GM23338 (cell line): ENCODE measurements at regions not wholly inside any gene's neighbourhood (a gene's known extent, or its start where the extent isn't known, plus 50 kb on each side); places are given as distances from the start of the nearest gene placed in this dataset.

ENCODE experiments used
- ATAC-seq: fragments of 200-7000 bp; cut with Tn5 transposase; 3 replicates; pipeline ENCODE4 v1.9.1; 2020
- DNase-seq: peaks from one replicate; pipeline ENCODE4 v3.0.0-alpha.2; 2015; ENCODE audit warnings: low spot score
- H2AFZ ChIP-seq: fragments of 200-600 bp; sonication (generic); 2 replicates; pipeline ENCODE4 v1.8.0; 2016; ENCODE audit warnings: antibody characterized with exemption, mild to moderate bottlenecking, moderate library complexity
- H3F3A ChIP-seq: fragments of 200-600 bp; sonication (generic); replicated peaks from 2 replicates; pipeline ENCODE4 v1.8.0; 2017; ENCODE audit warnings: antibody characterized with exemption, mixed run types, low read depth
- H3K27ac ChIP-seq: fragments of 200-600 bp; sonication (generic); 2 replicates; pipeline ENCODE4 v1.6.1; 2016; ENCODE audit warnings: low read depth
- H3K27me3 ChIP-seq: fragments of 200-600 bp; sonication (generic); 2 replicates; pipeline ENCODE4 v1.8.0; 2016; ENCODE audit warnings: mild to moderate bottlenecking, mixed run types, moderate library complexity; ENCODE audit not compliant: insufficient read depth
- H3K36me3 ChIP-seq: fragments of 200-600 bp; sonication (generic); 2 replicates; pipeline ENCODE4 v1.8.0; 2016; ENCODE audit warnings: mild to moderate bottlenecking; ENCODE audit not compliant: insufficient read depth
- H3K4me1 ChIP-seq: fragments of 200-600 bp; sonication (generic); 2 replicates; pipeline ENCODE4 v1.8.0; 2016; ENCODE audit warnings: mild to moderate bottlenecking, moderate library complexity; ENCODE audit not compliant: insufficient read depth
- H3K4me2 ChIP-seq: fragments of 200-600 bp; sonication (generic); 2 replicates; pipeline ENCODE4 v1.7.1; 2017; ENCODE audit warnings: mixed run types
- H3K4me3 ChIP-seq: fragments of 200-600 bp; sonication (generic); 2 replicates; pipeline ENCODE4 v1.6.1; 2016; ENCODE audit warnings: mixed run types
- H3K79me2 ChIP-seq: fragments of 200-600 bp; sonication (generic); replicated peaks from 2 replicates; pipeline ENCODE4 v1.8.0; 2017; ENCODE audit warnings: mild to moderate bottlenecking; ENCODE audit not compliant: insufficient read depth
- H3K9me2 ChIP-seq: fragments of 200-600 bp; sonication (generic); 2 replicates; pipeline ENCODE4 v1.8.0; 2017; ENCODE audit not compliant: insufficient read depth
- H4K20me1 ChIP-seq: fragments of 200-600 bp; sonication (generic); replicated peaks from 2 replicates; pipeline ENCODE4 v1.8.0; 2017; ENCODE audit warnings: mild to moderate bottlenecking; ENCODE audit not compliant: insufficient read depth
- H3K27ac Mint-ChIP-seq: 2 replicates; pipeline ENCODE4 v1.8.0; 2020; ENCODE audit warnings: inconsistent platforms, mild to moderate bottlenecking, moderate library complexity, mixed read lengths
- H3K27me3 Mint-ChIP-seq: 3 replicates; pipeline ENCODE4 v1.8.0; 2022; ENCODE audit warnings: low read depth, mild to moderate bottlenecking, moderate library complexity, mixed read lengths, inconsistent platforms; ENCODE audit not compliant: insufficient read depth, poor library complexity
- H3K36me3 Mint-ChIP-seq: 3 replicates; pipeline ENCODE4 v1.8.0; 2021; ENCODE audit warnings: low read depth, mild to moderate bottlenecking, inconsistent platforms, moderate library complexity, mixed read lengths
- H3K4me1 Mint-ChIP-seq: 3 replicates; pipeline ENCODE4 v1.8.0; 2020; ENCODE audit warnings: mild to moderate bottlenecking, inconsistent platforms, mixed read lengths
- H3K4me3 Mint-ChIP-seq: 3 replicates; pipeline ENCODE4 v1.8.0; 2021; ENCODE audit warnings: moderate library complexity, mild to moderate bottlenecking, inconsistent platforms, mixed read lengths
- H3K9me3 Mint-ChIP-seq: 3 replicates; pipeline ENCODE4 v1.8.0; 2020; ENCODE audit warnings: moderate library complexity, mild to moderate bottlenecking, inconsistent platforms, mixed read lengths
- CREB1 ChIP-seq: fragments of 250-450 bp; sonication (Bioruptor Pico); IDR thresholded peaks from 2 replicates; pipeline ENCODE4 v1.5.0; 2020; ENCODE audit warnings: low read depth, mild to moderate bottlenecking, moderate library complexity
- CTCF ChIP-seq, 2 experiments: fragments of 200-600 bp in 1 of 2; sonication (generic) in 1 of 2; conservative IDR thresholded peaks; 2 replicates each; pipeline versions ENCODE4 v1.5.1 to v1.6.1; 2016 to 2017; ENCODE audit warnings: antibody characterized with exemption in 2 of 2, low read depth in 2 of 2, mild to moderate bottlenecking in 2 of 2, moderate library complexity in 1 of 2
- JUNB ChIP-seq: IDR thresholded peaks from one replicate; pipeline ENCODE4 v1.6.1; 2016; ENCODE audit warnings: antibody characterized with exemption; ENCODE audit not compliant: unreplicated experiment
- POLR2AphosphoS5 ChIP-seq: IDR thresholded peaks from 2 replicates; pipeline ENCODE4 v1.6.1; 2016; ENCODE audit warnings: antibody characterized with exemption, low read depth
- REST ChIP-seq: IDR thresholded peaks from one replicate; pipeline ENCODE4 v1.6.1; 2018; ENCODE audit warnings: antibody characterized with exemption; ENCODE audit not compliant: unreplicated experiment
- ZNF114 ChIP-seq: fragments of 250-450 bp; sonication (Bioruptor Pico); IDR thresholded peaks from 2 replicates; pipeline ENCODE4 v1.5.0; 2020; ENCODE audit warnings: mild to moderate bottlenecking, moderate library complexity
- ZNF331 ChIP-seq: fragments of 250-450 bp; sonication (Bioruptor Pico); IDR thresholded peaks from 2 replicates; pipeline ENCODE4 v1.5.0; 2020; ENCODE audit warnings: low read depth, mild to moderate bottlenecking, moderate library complexity
- ZNF462 ChIP-seq: fragments of 250-450 bp; sonication (Bioruptor Pico); IDR thresholded peaks from 2 replicates; pipeline ENCODE4 v1.5.0; 2020; ENCODE audit warnings: mild to moderate bottlenecking, moderate library complexity

- ATAC-seq (no peak), DNase-seq (no peak)
- no peak overlapping the region for H3K4me3 Mint-ChIP-seq
- no peak overlapping the region for H3K27ac ChIP-seq
- H3K27ac Mint-ChIP-seq = no peak overlapping the region
- peaks cover 91% of the 10 kb centered on the region for H3K9me3 Mint-ChIP-seq
- peaks cover 13% of the 10 kb centered on the region for H3K36me3 Mint-ChIP-seq
- H4K20me1 ChIP-seq = no peaks in the 10 kb centered on the region
- H2AFZ ChIP-seq = no peak overlapping the region
- no peaks in the 10 kb centered on the region for H3K27me3 ChIP-seq
- no peaks in the 10 kb centered on the region; the same call in 1 of the 2 replicates for H3K36me3 ChIP-seq
- TF ChIP-seq ZNF462 (CRISPR knock-in tag) (no peak), ZNF114 (CRISPR knock-in tag) (no peak), CREB1 (no peak)
- no peak overlapping the region for H3K4me3 ChIP-seq
- no peaks in the 10 kb centered on the region; the same call in 2 of the 3 replicates for H3K4me1 Mint-ChIP-seq
- H3K9me2 ChIP-seq = no peaks in the 10 kb centered on the region
- no peak overlapping the region for H3K4me2 ChIP-seq
- peaks cover 2% of the 10 kb centered on the region for H3K27me3 Mint-ChIP-seq
- H3K79me2 ChIP-seq = no peaks in the 10 kb centered on the region
- H3F3A ChIP-seq = no peaks in the 10 kb centered on the region
- no peaks in the 10 kb centered on the region for H3K4me1 ChIP-seq
Observed at GRCh38 chr16:26826500-26826899, 240.2 kb upstream of the C16orf82 start.

GRCh38 chr16:26827386-26827785, 239.3 kb upstream of the C16orf82 start:
- Histone ChIP-seq H3K4me2 (no peak overlapping the region), H3K4me3 (no peak overlapping the region), H3K27ac (no peak overlapping the region), H3K27me3 (no peaks in the 10 kb centered on the region), H3K4me1 (no peaks in the 10 kb centered on the region), H3K36me3 (no peaks in the 10 kb centered on the region; the same call in 1 of the 2 replicates), H3F3A (no peaks in the 10 kb centered on the region), H3K9me2 (no peaks in the 10 kb centered on the region), H2AFZ (no peak overlapping the region), H4K20me1 (no peaks in the 10 kb centered on the region), H3K79me2 (no peaks in the 10 kb centered on the region)
- H3K9me3 Mint-ChIP-seq = peaks cover 91% of the 10 kb centered on the region
- H3K4me3 Mint-ChIP-seq = no peak overlapping the region
- DNase-seq (no peak), ATAC-seq (no peak)
- TF ChIP-seq CTCF (conservative IDR thresholded peaks at IDR 0.05; ENCODE audit: low read depth in 2 of 2) (no peak), JUNB (no peak), REST (no peak), POLR2AphosphoS5 (no peak), CREB1 (no peak), ZNF331 (CRISPR knock-in tag) (no peak)
- peaks cover 2% of the 10 kb centered on the region for H3K27me3 Mint-ChIP-seq
- H3K4me1 Mint-ChIP-seq = no peaks in the 10 kb centered on the region; the same call in 2 of the 3 replicates
- peaks cover 13% of the 10 kb centered on the region for H3K36me3 Mint-ChIP-seq
- H3K27ac Mint-ChIP-seq = no peak overlapping the region
